ENCODE measurements at regions not wholly inside any gene's neighbourhood (a gene's known extent, or its start where the extent isn't known, plus 50 kb on each side); places are given as distances from the start of the nearest gene placed in this dataset.
"Not testable (repeated sequence)": the region's sequence is repeated elsewhere in the genome, so short reads cannot be mapped to it uniquely, and the experiment has no call there.

GRCh38 chr1:221543529-221544120 lies 198.3 kb downstream of the DUSP10 start:
- CTCF ChIA-PET (ENCODE audit: unreplicated experiment): no interaction called here
- Histone ChIP-seq H3K9me2 (ENCODE audit: insufficient read depth, low read length) (no peaks in the 10 kb centered on the region), H3K4me3 (ENCODE audit: low read depth, low read length, poor library complexity, severe bottlenecking) (no peak overlapping the region), H4K20me1 (ENCODE audit: insufficient read depth, low read length) (no peaks in the 10 kb centered on the region), H3K27ac (ENCODE audit: low read depth, low read length, poor library complexity, severe bottlenecking) (no peak overlapping the region), H3K9me3 (ENCODE audit: low read length) (no peaks in the 10 kb centered on the region), H3K4me1 (ENCODE audit: insufficient read depth, low read length, poor library complexity, severe bottlenecking) (no peaks in the 10 kb centered on the region), H3K4me2 (ENCODE audit: low read length) (no peak overlapping the region), H3K36me3 (ENCODE audit: insufficient read depth, low read length) (no peaks in the 10 kb centered on the region), H2AFZ (ENCODE audit: low read length) (no peak overlapping the region), H3K79me2 (ENCODE audit: insufficient read depth, low read depth, low read length) (no peaks in the 10 kb centered on the region)
- no TSS peak for BruUV-seq (replicated peaks)
- POLR2A ChIA-PET: interaction anchor here (0.7 to 1.1 kb wide), 2 partner anchors 21 to 130 kb away, joined by 3 read pairs; no protein-coding TSS in a partner anchor
- TF ChIP-seq CTCF (conservative IDR thresholded peaks at IDR 0.05; ENCODE audit: low read length) (0 out of 2 replicates have a peak, but pooled peaks have one; percentile 26), EZH2phosphoT487 (IDR thresholded peaks at IDR 0.05; ENCODE audit: borderline replicate concordance, low read depth, low read length) (no peak)
- DNase-seq (ENCODE audit: low spot score): no peak
- intact Hi-C loops (cut with micrococcal nuclease; ENCODE audit: unreplicated experiment): no loop called here

- no peak for DNase-seq (ENCODE audit: low spot score)
- Histone ChIP-seq H3K36me3 (ENCODE audit: insufficient read depth, low read length) (no peaks in the 10 kb centered on the region), H3K4me2 (ENCODE audit: low read length) (no peak overlapping the region), H3K27ac (ENCODE audit: low read depth, low read length, poor library complexity, severe bottlenecking) (no peak overlapping the region), H3K4me1 (ENCODE audit: insufficient read depth, low read length, poor library complexity, severe bottlenecking) (no peaks in the 10 kb centered on the region), H2AFZ (ENCODE audit: low read length) (no peak overlapping the region), H3K79me2 (ENCODE audit: insufficient read depth, low read depth, low read length) (no peaks in the 10 kb centered on the region), H3K9me3 (ENCODE audit: low read length) (no peaks in the 10 kb centered on the region), H4K20me1 (ENCODE audit: insufficient read depth, low read length) (no peaks in the 10 kb centered on the region), H3K9me2 (ENCODE audit: insufficient read depth, low read length) (no peaks in the 10 kb centered on the region), H3K4me3 (ENCODE audit: low read depth, low read length, poor library complexity, severe bottlenecking) (no peak overlapping the region)
- intact Hi-C loops (cut with micrococcal nuclease; ENCODE audit: unreplicated experiment): no loop called here
- no peak for TF ChIP-seq CTCF (conservative IDR thresholded peaks at IDR 0.05; ENCODE audit: low read length)
- TF ChIP-seq EZH2phosphoT487 (IDR thresholded peaks at IDR 0.05; ENCODE audit: borderline replicate concordance, low read depth, low read length): no peak
- ChIA-PET POLR2A (no interaction called here), CTCF (ENCODE audit: unreplicated experiment) (no interaction called here)
- BruUV-seq (replicated peaks): no TSS peak
These were observed 192.9 kb downstream of the DUSP10 start for GRCh38 chr1:221548942-221549341.

- Histone ChIP-seq H3K4me3 (ENCODE audit: low read depth, low read length, poor library complexity, severe bottlenecking) (no peak overlapping the region), H3K4me2 (ENCODE audit: low read length) (no peak overlapping the region), H3K36me3 (ENCODE audit: insufficient read depth, low read length) (no peaks in the 10 kb centered on the region), H3K9me2 (ENCODE audit: insufficient read depth, low read length) (no peaks in the 10 kb centered on the region), H3K79me2 (ENCODE audit: insufficient read depth, low read depth, low read length) (no peaks in the 10 kb centered on the region), H3K27ac (ENCODE audit: low read depth, low read length, poor library complexity, severe bottlenecking) (no peak overlapping the region), H4K20me1 (ENCODE audit: insufficient read depth, low read length) (no peaks in the 10 kb centered on the region), H2AFZ (ENCODE audit: low read length) (no peak overlapping the region), H3K9me3 (ENCODE audit: low read length) (no peaks in the 10 kb centered on the region), H3K4me1 (ENCODE audit: insufficient read depth, low read length, poor library complexity, severe bottlenecking) (no peaks in the 10 kb centered on the region)
- ChIA-PET CTCF (ENCODE audit: unreplicated experiment) (no interaction called here), POLR2A (no interaction called here)
- BruUV-seq (replicated peaks): no TSS peak
- no peak for TF ChIP-seq CTCF (conservative IDR thresholded peaks at IDR 0.05; ENCODE audit: low read length)
- no peak for TF ChIP-seq EZH2phosphoT487 (IDR thresholded peaks at IDR 0.05; ENCODE audit: borderline replicate concordance, low read depth, low read length)
- no peak for DNase-seq (ENCODE audit: low spot score)
- intact Hi-C loops (cut with micrococcal nuclease; ENCODE audit: unreplicated experiment): no loop called here
These were observed 192.1 kb downstream of the DUSP10 start for GRCh38 chr1:221549815-221550214.

- POLR2A ChIA-PET; intact Hi-C loops (cut with micrococcal nuclease; ENCODE audit: unreplicated experiment); H3K4me3 ChIP-seq (ENCODE audit: low read depth, low read length, poor library complexity, severe bottlenecking); H2AFZ ChIP-seq (ENCODE audit: low read length); H3K4me1 ChIP-seq (ENCODE audit: insufficient read depth, low read length, poor library complexity, severe bottlenecking); CTCF ChIA-PET (ENCODE audit: unreplicated experiment); H3K4me2 ChIP-seq (ENCODE audit: low read length); H3K79me2 ChIP-seq (ENCODE audit: insufficient read depth, low read depth, low read length); H4K20me1 ChIP-seq (ENCODE audit: insufficient read depth, low read length); H3K9me3 ChIP-seq (ENCODE audit: low read length); DNase-seq (ENCODE audit: low spot score); H3K36me3 ChIP-seq (ENCODE audit: insufficient read depth, low read length); H3K27ac ChIP-seq (ENCODE audit: low read depth, low read length, poor library complexity, severe bottlenecking); BruUV-seq (replicated peaks); H3K9me2 ChIP-seq (ENCODE audit: insufficient read depth, low read length): not testable (repeated sequence)
These were observed 189.1 kb downstream of the DUSP10 start for GRCh38 chr1:221552792-221553191.
